Stomach (tissue), 4 donors: ENCODE measurements at regions not wholly inside any gene's neighbourhood (a gene's known extent, or its start where the extent isn't known, plus 50 kb on each side); places are given as distances from the start of the nearest gene placed in this dataset.

Experiments used
- POLR2A ChIP-seq, 4 donors: fragments of 450-650 bp; IDR thresholded peaks; one replicate each; pipeline ENCODE4 v1.6.1; 2016; ENCODE audit warnings: antibody characterized with exemption in 4 of 4, control low read depth in 2 of 4, mild to moderate bottlenecking in 1 of 4, moderate library complexity in 1 of 4
- POLR2AphosphoS5 ChIP-seq, 3 donors: sonication (generic); formaldehyde crosslinking; IDR thresholded peaks; one replicate each; pipeline ENCODE4 v1.6.1; 2016; ENCODE audit warnings: antibody characterized with exemption in 3 of 3
- TF ChIP-seq, protein P1 (sequence below), 7 experiments: fragments of 450-650 bp in 4 of 7; fragments of 200-600 bp in 3 of 7; sonication (generic) in 3 of 7; IDR thresholded peaks; one replicate each; pipeline ENCODE4 v1.5.1; 2016 to 2019; ENCODE audit warnings: antibody characterized with exemption in 7 of 7, control low read depth in 2 of 7, mild to moderate bottlenecking in 1 of 7

DNA sequence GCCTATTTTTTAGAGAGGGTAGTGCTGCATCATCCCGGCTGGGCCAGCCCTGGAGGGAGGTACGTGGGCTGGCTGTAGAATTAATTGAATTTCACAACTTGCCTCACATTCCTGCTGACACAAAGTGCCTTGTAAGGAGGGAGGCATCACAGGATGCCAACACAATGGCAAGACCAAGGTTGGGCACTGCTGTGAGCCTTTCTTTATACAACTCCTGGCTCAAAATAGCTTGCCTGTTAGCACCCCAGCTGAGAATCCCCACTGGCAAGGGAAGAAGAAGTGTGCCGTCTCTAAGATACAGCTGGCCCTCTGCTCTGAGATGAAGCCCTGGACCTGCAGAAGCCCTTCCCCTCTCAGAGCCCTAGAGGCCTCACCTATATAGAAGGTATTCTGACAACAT lies 873.9 kb downstream of the GRID1 start:
- TF ChIP-seq, protein P1, sequence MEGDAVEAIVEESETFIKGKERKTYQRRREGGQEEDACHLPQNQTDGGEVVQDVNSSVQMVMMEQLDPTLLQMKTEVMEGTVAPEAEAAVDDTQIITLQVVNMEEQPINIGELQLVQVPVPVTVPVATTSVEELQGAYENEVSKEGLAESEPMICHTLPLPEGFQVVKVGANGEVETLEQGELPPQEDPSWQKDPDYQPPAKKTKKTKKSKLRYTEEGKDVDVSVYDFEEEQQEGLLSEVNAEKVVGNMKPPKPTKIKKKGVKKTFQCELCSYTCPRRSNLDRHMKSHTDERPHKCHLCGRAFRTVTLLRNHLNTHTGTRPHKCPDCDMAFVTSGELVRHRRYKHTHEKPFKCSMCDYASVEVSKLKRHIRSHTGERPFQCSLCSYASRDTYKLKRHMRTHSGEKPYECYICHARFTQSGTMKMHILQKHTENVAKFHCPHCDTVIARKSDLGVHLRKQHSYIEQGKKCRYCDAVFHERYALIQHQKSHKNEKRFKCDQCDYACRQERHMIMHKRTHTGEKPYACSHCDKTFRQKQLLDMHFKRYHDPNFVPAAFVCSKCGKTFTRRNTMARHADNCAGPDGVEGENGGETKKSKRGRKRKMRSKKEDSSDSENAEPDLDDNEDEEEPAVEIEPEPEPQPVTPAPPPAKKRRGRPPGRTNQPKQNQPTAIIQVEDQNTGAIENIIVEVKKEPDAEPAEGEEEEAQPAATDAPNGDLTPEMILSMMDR (IDR thresholded peaks at IDR 0.05): no peak
- TF ChIP-seq POLR2AphosphoS5 (IDR thresholded peaks at IDR 0.05): no peak
- no peak for TF ChIP-seq POLR2A (IDR thresholded peaks at IDR 0.05)
